ENCODE measurements at regions not wholly inside any gene's neighbourhood (a gene's known extent, or its start where the extent isn't known, plus 50 kb on each side); places are given as distances from the start of the nearest gene placed in this dataset.

- no peaks in the 10 kb centered on the region for H3K36me3 Mint-ChIP-seq
- TF ChIP-seq EZH2 (IDR thresholded peaks at IDR 0.05) (no peak), EZH2phosphoT487 (IDR thresholded peaks at IDR 0.05) (no peak), CTCF (IDR thresholded peaks at IDR 0.05) (no peak)
- Histone ChIP-seq H2AFZ (replicated peaks) (no peak overlapping the region), H3K9ac (no peak overlapping the region), H4K20me1 (ENCODE audit: low read depth) (no peaks in the 10 kb centered on the region), H3K27ac (no peak overlapping the region), H3K9me3 (ENCODE audit: low read depth) (no peaks in the 10 kb centered on the region), H3K4me1 (peaks cover 23% of the 10 kb centered on the region), H3F3A (ENCODE audit: low read depth) (peaks cover 17% of the 10 kb centered on the region), H3K79me2 (ENCODE audit: low read depth) (no peaks in the 10 kb centered on the region), H3K4me3 (no peak overlapping the region), H3K36me3 (no peaks in the 10 kb centered on the region), H3K4me2 (no peak overlapping the region), H3K27me3 (no peaks in the 10 kb centered on the region)
- peaks cover 11% of the 10 kb centered on the region for H3K4me1 Mint-ChIP-seq
- DNase-seq (ENCODE audit: low spot score): no peak
- H3K9me3 Mint-ChIP-seq: no peaks in the 10 kb centered on the region
- no peak overlapping the region for H3K27ac Mint-ChIP-seq
- peaks cover 7% of the 10 kb centered on the region for H3K27me3 Mint-ChIP-seq (ENCODE audit: insufficient read depth, low read depth)
- H3K4me3 Mint-ChIP-seq: no peak overlapping the region
These were observed 756.6 kb downstream of the TSN start for GRCh38 chr2:122512091-122512490.

GRCh38 chr2:122514451-122514996 lies 759.1 kb downstream of the TSN start:
- H3K79me2 ChIP-seq (ENCODE audit: low read depth): no peaks in the 10 kb centered on the region
- Mint-ChIP-seq H3K4me1 (peaks cover 12% of the 10 kb centered on the region), H3K27ac (no peak overlapping the region), H3K9me3 (no peaks in the 10 kb centered on the region), H3K36me3 (no peaks in the 10 kb centered on the region), H3K4me3 (no peak overlapping the region), H3K27me3 (ENCODE audit: insufficient read depth, low read depth) (peaks cover 4% of the 10 kb centered on the region)
- no peak overlapping the region for H3K4me3 ChIP-seq
- H3K9me3 ChIP-seq (ENCODE audit: low read depth): no peaks in the 10 kb centered on the region
- H3K27ac ChIP-seq: no peak overlapping the region
- no peak overlapping the region for H3K9ac ChIP-seq
- TF ChIP-seq EZH2 (IDR thresholded peaks at IDR 0.05) (no peak), EZH2phosphoT487 (IDR thresholded peaks at IDR 0.05) (no peak), CTCF (IDR thresholded peaks at IDR 0.05) (no peak)
- no peaks in the 10 kb centered on the region for H4K20me1 ChIP-seq (ENCODE audit: low read depth)
- H3K27me3 ChIP-seq: no peaks in the 10 kb centered on the region
- H3K4me2 ChIP-seq: no peak overlapping the region
- peaks cover 34% of the 10 kb centered on the region for H3K4me1 ChIP-seq
- DNase-seq (ENCODE audit: low spot score): no peak
- no peaks in the 10 kb centered on the region for H3K36me3 ChIP-seq
- peaks cover 18% of the 10 kb centered on the region for H3F3A ChIP-seq (ENCODE audit: low read depth)
- H2AFZ ChIP-seq (replicated peaks): no peak overlapping the region

GRCh38 chr2:122515731-122516290 lies 760.4 kb downstream of the TSN start:
- no peak for TF ChIP-seq CTCF (IDR thresholded peaks at IDR 0.05)
- H3K36me3 Mint-ChIP-seq: no peaks in the 10 kb centered on the region
- Histone ChIP-seq H4K20me1 (ENCODE audit: low read depth) (no peaks in the 10 kb centered on the region), H3K4me3 (peak overlapping the region; percentile 13), H2AFZ (replicated peaks) (peak overlapping the region; percentile 88), H3K4me1 (peaks cover 34% of the 10 kb centered on the region), H3K79me2 (ENCODE audit: low read depth) (no peaks in the 10 kb centered on the region), H3K36me3 (no peaks in the 10 kb centered on the region), H3K9ac (no peak overlapping the region), H3K27ac (no peak overlapping the region), H3K9me3 (ENCODE audit: low read depth) (no peaks in the 10 kb centered on the region), H3F3A (ENCODE audit: low read depth) (peaks cover 18% of the 10 kb centered on the region), H3K27me3 (no peaks in the 10 kb centered on the region), H3K4me2 (peak overlapping the region; percentile 60)
- no peak overlapping the region for H3K27ac Mint-ChIP-seq
- H3K27me3 Mint-ChIP-seq (ENCODE audit: insufficient read depth, low read depth): peaks cover 4% of the 10 kb centered on the region
- H3K4me1 Mint-ChIP-seq: peaks cover 12% of the 10 kb centered on the region
- no peaks in the 10 kb centered on the region for H3K9me3 Mint-ChIP-seq
- H3K4me3 Mint-ChIP-seq: no peak overlapping the region
- DNase-seq (ENCODE audit: low spot score): peak; percentile 28

All from neural progenitor cell (in vitro differentiated cells).